Inflammatory macrophage treated with lipopolysaccharide for 1 hour (primary cell): ENCODE measurements at regions not wholly inside any gene's neighbourhood (a gene's known extent, or its start where the extent isn't known, plus 50 kb on each side); places are given as distances from the start of the nearest gene placed in this dataset.

Experiments used
- DNase-seq, 2 donors: peaks; one replicate each; pipeline ENCODE4 v3.0.0-alpha.2; 2020 to 2022

DNA sequence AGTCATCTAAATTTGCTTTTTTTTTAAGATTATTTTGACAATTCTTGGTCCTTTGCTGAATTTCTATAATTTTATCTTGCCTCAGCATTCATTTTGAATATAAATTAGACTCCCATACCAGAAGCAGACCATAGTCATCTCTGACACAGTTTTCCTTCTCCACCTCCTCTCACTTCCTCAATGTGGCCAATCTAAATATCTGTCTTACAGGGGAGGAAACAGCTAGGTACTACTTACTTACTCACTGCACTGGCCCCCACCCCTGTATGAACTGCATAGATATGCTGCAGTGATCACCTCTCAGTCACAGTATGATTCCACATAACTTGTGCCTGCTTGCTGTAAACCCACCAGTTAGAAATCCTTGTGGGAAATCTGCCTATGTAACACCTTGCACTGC is 665.6 kb downstream of the FGF9 start:
- no peak for DNase-seq

- DNase-seq: no peak
These were observed 686.3 kb downstream of the FGF9 start for GRCh38 chr13:22357132-22357531.

GRCh38 chr13:22369090-22369489 is 698.2 kb downstream of the FGF9 start:
- DNase-seq: no peak

DNA sequence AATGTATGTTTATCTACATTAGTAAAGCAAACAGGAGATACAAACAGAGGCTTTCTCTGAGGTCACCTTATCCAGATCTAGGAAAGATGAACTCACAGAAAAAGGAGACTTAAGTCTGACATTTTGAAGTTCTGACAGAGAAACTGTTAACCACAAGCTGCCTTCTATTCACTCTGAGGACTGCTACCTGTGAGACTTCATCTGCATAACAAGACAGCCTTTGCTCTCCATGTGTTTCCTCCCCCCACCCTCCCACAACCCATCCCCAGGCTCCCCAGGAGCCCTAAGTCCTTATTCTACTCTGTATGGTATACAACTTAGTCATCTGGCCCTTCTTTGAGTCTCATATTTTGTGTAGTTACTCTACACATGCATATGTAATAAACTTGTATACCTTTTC is 699.0 kb downstream of the FGF9 start:
- DNase-seq: no peak

DNA sequence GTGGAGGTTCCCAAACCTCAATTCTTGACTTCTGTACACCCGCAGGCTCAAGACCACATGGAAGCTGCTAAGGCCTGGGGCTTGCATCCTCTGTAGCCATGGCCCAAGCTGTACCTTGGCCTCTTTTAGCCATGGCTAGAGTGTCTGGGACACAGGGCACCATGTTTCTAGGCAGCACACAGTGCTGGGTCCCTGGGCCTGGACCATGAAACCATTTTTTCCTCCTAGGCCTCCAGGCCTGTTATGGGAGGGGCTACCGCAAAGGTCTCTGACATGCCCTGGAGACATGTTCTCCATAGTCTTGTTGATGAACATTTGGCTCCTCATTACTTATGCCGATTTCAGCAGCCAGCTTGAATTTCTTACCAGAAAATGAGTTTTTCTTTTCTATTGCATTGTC is 701.4 kb downstream of the FGF9 start:
- DNase-seq: no peak

GRCh38 chr13:22375151-22375550 is 704.3 kb downstream of the FGF9 start:
- no peak for DNase-seq

- no peak for DNase-seq
These were observed 717.0 kb downstream of the FGF9 start for GRCh38 chr13:22387899-22388298.

GRCh38 chr13:22399801-22400420 is 729.0 kb downstream of the FGF9 start:
- DNase-seq: no peak

DNA sequence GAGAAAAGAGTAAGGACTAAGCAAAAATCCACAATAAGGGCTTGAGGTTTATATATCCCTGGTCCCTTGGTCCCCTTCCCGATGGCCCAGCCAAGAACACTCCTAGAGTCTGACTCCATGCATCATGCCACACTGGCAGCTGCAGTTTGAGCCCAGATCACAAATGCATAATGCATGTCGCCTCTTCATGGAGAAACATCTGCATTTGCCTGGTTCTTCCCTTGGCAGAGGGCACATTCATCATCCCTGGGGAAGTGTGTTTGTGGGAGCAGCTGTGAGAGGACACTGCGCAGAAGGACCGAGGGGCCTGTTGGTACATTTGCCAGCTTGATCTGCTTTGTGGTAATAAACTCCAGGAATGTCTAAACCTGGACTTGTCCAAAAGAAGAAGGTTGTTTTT is 731.8 kb downstream of the FGF9 start:
- no peak for DNase-seq

- DNase-seq: no peak
These were observed 732.3 kb downstream of the FGF9 start for GRCh38 chr13:22403144-22403543.

DNA sequence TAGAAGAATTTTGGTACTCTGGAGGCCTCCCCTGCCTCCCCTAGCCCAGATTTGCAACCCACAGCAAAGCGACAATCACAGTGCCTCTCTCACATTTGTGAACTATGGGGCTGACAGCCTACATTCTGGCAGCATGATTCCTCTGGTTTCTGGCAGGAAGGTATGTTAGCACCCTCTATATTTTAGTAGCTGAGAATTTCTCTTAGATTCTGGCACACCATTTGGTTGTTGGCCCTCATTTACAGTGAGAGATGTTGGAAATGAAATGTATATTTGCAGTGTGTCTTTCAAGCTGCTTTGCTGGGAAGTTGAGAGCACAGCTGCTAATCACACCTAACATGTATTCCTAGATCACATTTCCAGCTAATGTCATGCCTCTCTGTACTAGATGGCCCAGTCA is 735.0 kb downstream of the FGF9 start:
- DNase-seq: no peak

DNA sequence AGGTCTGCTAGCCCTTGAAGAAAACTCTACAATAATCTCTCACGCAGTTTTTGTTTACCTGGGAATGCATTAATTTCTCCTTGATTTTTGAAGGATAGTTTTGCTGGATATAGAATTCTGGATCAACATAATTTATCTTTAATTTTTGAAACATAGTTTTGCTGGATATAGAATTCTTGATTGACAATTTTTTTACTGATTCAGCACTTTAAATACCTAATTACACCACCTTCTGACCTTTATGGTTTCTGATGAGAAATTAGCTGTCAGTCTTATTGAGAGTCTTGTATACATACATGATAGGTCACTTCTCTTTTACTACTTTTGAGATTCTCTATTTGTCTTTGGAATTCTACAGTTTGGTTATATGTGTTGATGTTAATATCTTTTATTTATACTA is 741.6 kb downstream of the FGF9 start:
- no peak for DNase-seq

DNA sequence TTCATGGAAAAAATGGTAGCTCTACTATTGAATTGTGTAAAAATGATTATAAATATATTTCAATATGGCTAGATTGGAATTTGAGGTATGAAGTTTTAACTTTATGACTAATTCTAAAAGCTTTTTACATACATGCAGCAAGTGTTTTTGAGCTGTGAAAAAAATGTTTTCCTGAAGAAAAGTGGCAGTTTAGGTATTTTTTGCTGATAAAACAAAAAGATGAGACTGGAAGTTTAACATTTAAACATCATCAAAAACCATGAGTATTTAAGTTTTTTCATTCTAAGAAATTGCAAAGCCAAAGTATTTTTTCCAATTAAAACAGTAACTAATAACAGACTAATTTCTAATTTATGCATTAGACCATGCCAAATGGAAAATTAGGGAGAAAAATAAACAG is 751.1 kb downstream of the FGF9 start:
- DNase-seq: no peak

DNA sequence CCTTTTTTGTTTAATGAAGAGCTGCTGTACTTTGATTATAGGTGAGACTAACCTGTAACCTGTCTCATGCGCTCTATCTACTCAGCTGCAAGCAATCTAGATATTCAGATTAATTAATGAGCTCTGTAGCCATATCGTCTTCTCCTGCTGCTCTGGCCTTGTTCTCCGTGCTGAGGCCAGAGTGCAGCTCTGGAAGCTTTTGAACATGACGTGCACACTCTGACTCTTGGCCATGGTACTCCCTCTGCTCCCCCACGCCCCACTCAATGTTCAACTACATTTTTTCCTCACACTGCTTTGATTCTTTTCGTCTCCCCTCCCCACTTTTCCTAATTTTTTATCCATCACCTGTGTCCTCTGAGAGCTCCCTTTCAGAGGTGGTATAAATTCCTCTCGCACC is 751.8 kb downstream of the FGF9 start:
- DNase-seq: no peak

DNA sequence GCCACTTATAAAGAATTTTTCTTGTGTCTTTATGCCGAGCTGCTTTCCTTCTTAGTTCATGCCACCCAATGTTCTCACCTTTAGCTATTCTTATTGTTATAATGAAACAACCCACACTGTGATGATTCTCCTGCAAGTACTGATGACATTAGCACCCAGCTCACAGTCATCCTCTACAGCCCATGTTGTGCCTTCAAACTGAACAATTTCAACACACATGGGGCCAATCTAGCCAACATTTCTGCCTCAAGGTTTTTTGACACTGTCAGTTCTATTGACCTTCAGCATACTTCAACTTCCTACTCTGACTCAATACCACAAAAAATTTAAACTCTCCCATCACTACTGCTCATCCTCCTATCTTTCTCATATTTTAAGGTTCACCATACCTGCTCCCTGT is 752.4 kb downstream of the FGF9 start:
- DNase-seq: no peak

DNA sequence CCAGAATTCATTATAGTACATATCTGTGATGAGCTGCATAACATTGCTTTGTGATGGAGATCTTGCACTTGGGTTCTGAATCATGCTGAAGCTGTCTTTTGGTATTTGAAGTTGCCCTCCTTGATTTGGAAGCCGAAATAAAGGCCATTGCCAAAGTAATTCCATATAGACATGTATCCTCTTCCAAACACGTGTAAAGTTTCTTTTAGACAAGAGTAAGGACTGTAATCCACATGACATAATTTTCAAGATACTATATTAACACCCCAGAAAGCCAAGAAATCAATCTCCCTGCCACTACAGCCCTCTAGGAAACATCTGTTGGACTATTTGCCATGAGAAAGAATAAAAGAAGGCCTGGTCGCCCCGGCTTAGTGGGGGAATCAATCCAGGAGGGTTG is 754.2 kb downstream of the FGF9 start:
- no peak for DNase-seq

DNA sequence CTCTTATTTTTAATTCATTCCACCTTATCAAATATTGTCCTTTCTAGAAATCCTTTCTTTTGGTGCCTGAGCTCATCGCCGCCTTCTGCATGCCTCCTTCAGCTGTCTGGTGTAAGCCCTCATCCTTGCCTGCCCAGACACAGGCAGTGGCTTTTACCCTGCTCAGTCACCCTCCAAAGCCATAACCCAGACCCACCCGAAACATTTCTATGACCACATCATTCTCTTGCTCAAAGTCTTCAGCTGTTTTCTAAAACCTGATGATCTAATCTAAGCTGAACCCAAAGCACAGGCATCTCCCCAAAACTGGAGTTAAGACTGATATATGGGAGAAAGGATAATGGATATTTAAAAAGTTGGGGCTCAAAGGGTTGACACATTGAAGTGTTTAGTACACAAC is 753.7 kb upstream of the SGCG start:
- no peak for DNase-seq

DNA sequence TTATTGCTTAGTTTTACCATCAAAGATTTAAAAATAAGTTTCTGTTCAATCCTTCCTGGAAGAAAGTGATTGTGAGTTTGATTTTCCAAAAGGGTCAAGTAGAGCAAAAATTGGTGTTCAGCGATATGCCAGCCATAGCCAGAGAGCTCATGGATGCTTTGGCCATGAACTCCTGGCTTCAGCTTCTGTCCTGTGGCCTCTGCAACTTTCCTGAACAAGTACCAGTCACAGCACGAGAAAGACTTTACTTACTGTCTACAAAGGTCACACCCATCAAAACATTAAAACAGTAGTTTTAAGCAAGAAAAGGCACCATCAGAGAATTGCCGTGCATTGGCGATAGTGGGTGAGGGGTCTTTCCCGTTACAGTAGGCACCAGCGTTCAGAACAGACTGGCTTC is 753.0 kb upstream of the SGCG start:
- DNase-seq: no peak

DNA sequence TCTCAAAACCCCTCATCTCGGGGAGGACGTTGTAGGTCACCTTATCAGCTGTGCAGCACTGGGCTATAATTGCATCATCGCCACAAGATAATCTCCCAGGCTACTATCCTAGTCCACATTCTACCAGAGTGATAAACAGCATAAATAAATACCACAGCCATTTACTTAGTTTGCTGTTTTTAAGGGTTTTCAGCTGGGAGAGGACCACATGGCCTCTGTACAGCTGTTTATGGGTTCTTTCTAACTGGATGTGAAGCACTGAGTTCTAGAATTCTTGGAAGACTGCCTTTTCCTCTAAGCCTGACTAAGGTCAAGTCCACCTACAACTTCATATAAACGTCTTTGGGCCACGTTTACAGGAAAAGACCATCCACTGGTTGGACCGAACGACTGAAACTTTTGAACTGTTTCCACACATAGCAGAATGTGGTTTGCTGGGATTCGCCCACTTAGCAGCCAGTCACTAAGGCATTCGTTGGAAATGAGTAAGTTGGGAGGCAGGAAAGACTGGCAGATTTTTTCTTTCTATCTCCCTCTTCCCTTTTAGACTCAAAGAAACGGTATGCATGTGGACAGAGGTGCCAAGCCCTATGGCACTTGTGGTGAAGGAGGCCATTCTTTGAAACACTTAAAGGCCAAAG is 752.5 kb upstream of the SGCG start:
- DNase-seq: no peak

- DNase-seq: no peak
These were observed 748.1 kb upstream of the SGCG start for GRCh38 chr13:22432690-22433089.

- no peak for DNase-seq
These were observed 733.5 kb upstream of the SGCG start for GRCh38 chr13:22447132-22447886.

- DNase-seq: no peak
These were observed 731.5 kb upstream of the SGCG start for GRCh38 chr13:22449251-22449650.

DNA sequence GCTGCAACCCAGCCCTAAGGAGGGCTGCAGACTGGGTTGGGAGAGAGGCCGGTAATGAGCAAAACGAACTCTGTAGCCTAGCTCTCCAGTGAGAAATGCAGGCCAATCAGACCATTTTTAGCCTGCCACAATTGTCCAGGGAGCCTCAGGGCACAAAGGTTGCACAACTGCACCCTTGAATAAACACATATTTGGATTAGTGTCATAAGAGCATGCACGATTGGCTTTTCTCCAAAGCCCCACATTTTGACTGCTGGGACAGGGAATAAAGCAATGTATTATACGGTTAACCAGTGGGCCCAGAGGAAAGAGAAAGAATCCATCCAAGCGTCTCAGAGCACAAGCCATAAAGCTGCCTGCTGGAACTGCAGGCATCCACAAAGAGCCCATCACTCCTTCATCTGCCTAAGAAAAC is 729.4 kb upstream of the SGCG start:
- no peak for DNase-seq

- no peak for DNase-seq
These were observed 726.2 kb upstream of the SGCG start for GRCh38 chr13:22454586-22454985.

DNA sequence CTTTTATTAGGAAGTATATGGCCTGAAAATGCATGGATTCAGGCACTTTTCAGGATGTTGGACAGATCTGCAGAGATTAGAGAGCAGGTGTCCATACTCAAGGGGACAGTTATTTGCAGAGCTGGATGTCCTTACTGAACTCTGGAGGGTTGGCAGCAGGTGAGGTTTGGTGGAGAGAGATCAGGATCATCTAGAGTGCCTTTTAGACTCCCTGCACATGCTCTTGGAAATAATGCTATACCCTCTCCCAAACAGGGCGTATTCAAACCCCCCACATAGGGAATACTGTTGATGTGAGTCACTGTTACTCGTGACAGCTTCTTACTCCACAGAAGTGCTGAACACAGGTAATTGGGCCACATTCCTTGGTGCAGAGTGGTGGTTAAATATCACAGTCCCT is 725.7 kb upstream of the SGCG start:
- no peak for DNase-seq
